NCI-H146 treated with DMSO at 0.1 percent for 48 hours (cell line): ENCODE measurements at regions not wholly inside any gene's neighbourhood (a gene's known extent, or its start where the extent isn't known, plus 50 kb on each side); places are given as distances from the start of the nearest gene placed in this dataset.
"Not testable (repeated sequence)": the region's sequence is repeated elsewhere in the genome, so short reads cannot be mapped to it uniquely, and the experiment has no call there.

Experiments used
- DNase-seq: peaks from one replicate; lab custom pipeline; 2025; ENCODE audit not compliant: unreplicated experiment; lab: John Stamatoyannopoulos, UW

GRCh38 chr12:25424211-25424731, 128.8 kb downstream of the LMNTD1 start:
- DNase-seq, result no peak

DNA sequence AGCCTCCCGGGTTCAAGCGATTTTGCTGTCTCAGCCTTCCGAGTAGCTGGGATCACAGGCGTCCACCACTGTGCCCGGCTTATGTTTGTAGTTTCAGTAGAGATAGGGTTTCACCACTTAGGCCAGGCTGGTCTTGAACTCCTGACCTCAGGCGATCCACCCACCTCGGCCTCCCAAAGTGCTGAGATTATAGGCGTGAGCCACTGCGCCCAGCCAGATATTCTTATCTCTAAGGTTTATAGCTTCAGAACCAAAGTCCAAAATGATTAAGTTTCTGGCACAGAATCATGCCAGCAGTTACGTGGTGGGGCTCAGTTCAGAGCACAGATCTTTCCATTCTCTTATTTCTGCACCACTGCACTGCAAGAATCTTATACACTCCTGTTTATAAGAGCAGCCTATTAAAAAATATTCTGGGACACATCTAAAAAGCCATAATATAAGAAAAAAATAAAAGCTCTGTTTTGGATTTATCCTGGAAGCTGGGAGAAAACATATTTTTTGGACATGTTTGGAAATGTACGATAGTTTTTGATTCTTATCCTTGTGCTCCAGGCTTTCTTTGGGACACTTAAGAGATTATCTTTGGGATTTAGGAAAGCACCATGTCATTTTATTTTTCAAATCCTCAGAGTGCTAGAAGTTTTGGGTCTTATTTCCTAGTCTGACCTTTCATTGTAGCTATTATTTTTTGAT, 129.6 kb downstream of the LMNTD1 start:
- DNase-seq, result no peak

- no peak for DNase-seq
Measured at GRCh38 chr12:25422241-25422640, 130.8 kb downstream of the LMNTD1 start.

- no peak for DNase-seq
Measured at GRCh38 chr12:25421651-25422167, 131.4 kb downstream of the LMNTD1 start.

DNA sequence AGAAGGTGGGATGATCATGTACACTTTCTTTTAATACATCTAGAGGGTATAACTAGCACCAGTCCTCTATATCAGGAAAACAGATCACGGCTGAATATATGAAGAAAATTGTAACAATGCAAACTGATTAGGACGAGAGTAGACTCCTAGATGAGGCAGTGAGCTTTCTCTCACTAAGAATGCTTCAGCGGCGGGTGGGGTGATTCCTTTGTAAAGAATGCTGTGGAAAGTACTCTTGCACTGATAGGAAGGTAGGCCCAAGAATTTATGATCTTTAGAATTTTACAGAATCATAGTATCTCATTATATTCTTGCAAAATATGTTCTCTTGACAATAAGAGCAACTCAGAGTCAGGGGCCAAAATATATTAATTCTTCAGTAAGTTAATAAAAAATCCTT, 133.0 kb downstream of the LMNTD1 start:
- no peak for DNase-seq

- no peak for DNase-seq
Measured at GRCh38 chr12:25419595-25419994, 133.5 kb downstream of the LMNTD1 start.

GRCh38 chr12:25417071-25417470, 136.0 kb downstream of the LMNTD1 start:
- DNase-seq, result no peak

GRCh38 chr12:25416516-25416915, 136.6 kb downstream of the LMNTD1 start:
- DNase-seq, result no peak

DNA sequence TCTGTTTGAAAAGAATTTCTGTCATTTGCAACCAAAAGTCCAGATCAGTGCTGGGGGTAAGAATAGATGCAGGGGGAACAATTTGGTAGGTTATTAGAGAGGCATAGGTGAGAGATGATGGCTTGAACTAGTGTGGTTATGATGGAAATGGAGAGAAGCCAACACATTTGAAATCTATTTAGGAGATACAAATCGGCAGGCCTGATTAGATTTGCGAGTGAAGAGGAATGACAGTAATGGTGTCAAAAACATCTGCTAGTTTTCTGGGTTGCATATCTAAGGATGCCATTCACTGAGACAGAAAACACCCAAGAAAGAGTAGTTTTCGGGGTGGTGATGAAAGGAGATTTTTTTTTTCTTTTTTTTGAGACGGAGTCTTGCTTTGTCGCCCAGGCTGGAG, 138.1 kb downstream of the LMNTD1 start:
- DNase-seq, result no peak

GRCh38 chr12:25412735-25413134, 140.3 kb downstream of the LMNTD1 start:
- no peak for DNase-seq

GRCh38 chr12:25404955-25405354, 148.1 kb downstream of the LMNTD1 start:
- no peak for DNase-seq

GRCh38 chr12:25401547-25402345, 151.0 kb upstream of the KRAS start:
- DNase-seq, result no peak

- no peak for DNase-seq
Measured at GRCh38 chr12:25397001-25397400, 146.3 kb upstream of the KRAS start.

DNA sequence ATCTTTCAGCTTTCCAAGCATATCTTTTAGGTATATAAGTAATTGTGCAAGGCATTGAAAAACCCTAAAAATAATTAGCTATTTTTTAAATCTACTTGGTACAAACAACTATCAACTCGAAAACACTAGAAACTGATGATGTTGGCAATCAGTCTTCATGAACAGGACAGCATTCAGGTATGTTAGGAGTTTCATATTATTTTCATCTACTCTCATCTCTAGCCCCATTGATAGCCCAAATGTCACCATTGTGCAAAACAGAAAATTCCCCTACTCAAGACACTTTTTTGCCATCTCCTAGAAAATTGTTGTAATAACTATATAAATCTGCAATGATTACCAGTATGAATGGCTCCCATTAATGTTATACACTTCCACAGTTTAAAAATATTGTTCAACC, 144.5 kb upstream of the KRAS start:
- no peak for DNase-seq

GRCh38 chr12:25394775-25395174, 144.0 kb upstream of the KRAS start:
- DNase-seq, result not testable (repeated sequence)

- no peak for DNase-seq
Measured at GRCh38 chr12:25394025-25394424, 143.3 kb upstream of the KRAS start.

- DNase-seq, result not testable (repeated sequence)
Measured at GRCh38 chr12:25391346-25391745, 140.6 kb upstream of the KRAS start.

DNA sequence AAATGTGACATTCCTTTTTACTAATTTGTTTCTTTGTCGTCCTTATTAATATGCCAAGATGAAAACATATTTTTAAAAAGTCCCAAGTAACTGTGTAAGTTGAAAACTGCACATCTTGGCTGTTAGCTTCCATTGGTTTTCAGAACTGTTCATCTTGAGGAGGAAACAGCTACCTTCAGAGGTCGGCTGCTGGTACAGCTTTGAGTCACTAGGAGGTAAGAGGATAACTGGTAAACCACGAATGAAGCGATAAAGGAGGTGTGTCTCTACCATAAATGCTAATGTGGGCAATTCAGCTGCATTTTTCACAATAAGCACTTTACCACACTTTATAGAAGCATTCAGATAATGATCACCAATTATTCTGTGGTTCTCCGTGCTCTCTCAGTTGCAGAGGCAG, 137.5 kb upstream of the KRAS start:
- no peak for DNase-seq

DNA sequence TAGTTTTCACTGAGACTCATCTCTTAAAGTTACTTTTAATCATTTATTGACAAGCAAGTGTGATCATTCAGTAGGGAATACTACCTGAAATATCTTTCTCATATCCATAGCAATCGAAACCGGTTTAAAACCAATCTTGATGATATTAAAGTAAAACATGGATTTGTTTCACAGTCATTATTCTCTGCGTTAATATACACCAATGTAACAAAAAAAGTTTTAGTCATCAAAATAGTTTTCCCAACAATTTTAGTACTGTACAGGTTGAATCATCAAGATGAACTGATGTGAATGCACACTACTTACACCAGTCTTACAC, 137.0 kb upstream of the KRAS start:
- no peak for DNase-seq

DNA sequence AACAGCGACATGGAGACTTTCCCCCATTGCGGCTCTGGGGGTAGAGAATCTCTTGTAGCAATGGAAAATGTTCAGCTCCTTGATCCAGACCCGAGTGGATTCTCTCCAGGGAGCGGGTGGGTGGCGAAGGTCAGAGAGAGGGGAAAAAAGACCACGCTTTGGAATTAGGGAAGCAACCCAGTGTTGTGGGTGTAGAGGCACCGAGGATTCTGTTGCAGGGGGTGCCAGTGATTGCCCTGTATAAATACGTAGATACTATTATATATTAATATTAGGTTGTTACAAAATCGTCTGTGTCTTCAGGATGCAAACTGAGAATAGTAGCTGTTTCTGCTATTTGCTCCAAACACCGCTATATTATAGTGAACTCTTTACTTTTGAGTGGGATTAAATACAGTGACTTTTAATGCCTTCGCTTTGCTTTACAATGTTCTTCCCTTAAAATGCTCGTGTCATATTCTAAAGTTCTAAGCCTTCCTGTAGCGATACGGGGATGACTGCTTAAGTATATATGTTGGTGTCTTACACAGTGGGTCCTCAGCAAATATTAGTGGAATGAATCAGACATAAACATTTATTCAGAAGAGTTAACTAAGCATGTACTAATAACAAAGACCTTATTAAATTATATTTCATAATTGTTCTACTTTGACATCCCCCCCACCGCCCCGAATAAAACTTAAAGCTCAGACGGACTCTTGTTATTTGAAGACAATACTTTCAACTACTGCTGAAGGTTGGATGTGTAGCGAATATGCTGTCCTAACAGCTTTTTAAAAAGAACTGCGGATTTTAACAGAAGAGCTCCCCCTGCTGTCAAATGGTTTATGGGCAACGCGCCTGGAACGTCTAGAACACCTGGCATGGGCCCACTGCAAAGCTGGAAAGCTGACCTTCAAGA, 136.4 kb upstream of the KRAS start:
- peak; percentile 80 for DNase-seq

DNA sequence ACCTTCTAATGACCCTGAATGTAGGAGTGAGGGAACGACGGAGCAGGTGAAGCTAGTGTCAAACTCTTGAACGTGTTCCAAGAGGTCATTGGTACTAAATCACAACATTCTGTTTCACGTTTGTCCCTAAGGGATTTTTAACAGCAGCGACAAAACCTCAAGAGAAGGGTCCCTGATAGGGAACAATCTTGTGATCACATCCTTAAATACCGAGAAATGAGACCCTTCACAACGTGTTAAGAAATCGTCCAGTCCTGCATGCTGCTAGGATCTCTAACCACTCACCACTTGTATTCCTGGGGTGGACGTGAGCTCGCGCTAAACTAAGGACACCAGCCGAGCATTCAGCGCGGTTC, 134.1 kb upstream of the KRAS start:
- no peak for DNase-seq
